Ectodermal cell (in vitro differentiated cells): ENCODE measurements at regions not wholly inside any gene's neighbourhood (a gene's known extent, or its start where the extent isn't known, plus 50 kb on each side); places are given as distances from the start of the nearest gene placed in this dataset.

ENCODE experiments used
- H3K27ac ChIP-seq: 2 replicates; pipeline ENCODE4 v1.7.0; 2013; ENCODE audit warnings: mild to moderate bottlenecking, low read depth, low read length; ENCODE audit not compliant: insufficient read depth, poor library complexity, severe bottlenecking
- H3K27me3 ChIP-seq: 2 replicates; pipeline ENCODE4 v1.7.0; 2013; ENCODE audit warnings: mild to moderate bottlenecking, low read length; ENCODE audit not compliant: insufficient read depth, control insufficient read depth, poor library complexity, severe bottlenecking
- H3K36me3 ChIP-seq: one replicate; pipeline ENCODE4 v1.7.0; 2013; ENCODE audit warnings: low read length; ENCODE audit not compliant: control insufficient read depth, insufficient read depth
- H3K4me1 ChIP-seq: one replicate; pipeline ENCODE4 v1.7.0; 2013; ENCODE audit warnings: low read length; ENCODE audit not compliant: control insufficient read depth, insufficient read depth
- H3K4me3 ChIP-seq: 2 replicates; pipeline ENCODE4 v1.7.0; 2013; ENCODE audit warnings: low read depth, low read length, control low read depth; ENCODE audit not compliant: insufficient read depth
- H3K9me3 ChIP-seq: 2 replicates; pipeline ENCODE4 v1.7.0; 2013; ENCODE audit warnings: mild to moderate bottlenecking, low read length, moderate library complexity; ENCODE audit not compliant: control insufficient read depth
- WGBS, 2 experiments: methylation state at CpG; one replicate each; pipeline ENCODE4 v1.1.7; 2013; ENCODE audit warnings: missing lambda C conversion rate in 2 of 2; 5-methylcytosine and 5-hydroxymethylcytosine counted together

GRCh38 chr2:14364471-14364870, 268.0 kb upstream of the LRATD1 start:
- no peaks in the 10 kb centered on the region for H3K9me3 ChIP-seq
- WGBS, 2 experiments = 91 to 95% methylated on average over 8 of the region's 8 CpGs
- H3K27me3 ChIP-seq = no peaks in the 10 kb centered on the region
- H3K4me1 ChIP-seq = no peaks in the 10 kb centered on the region
- H3K4me3 ChIP-seq = no peak overlapping the region
- H3K36me3 ChIP-seq = no peaks in the 10 kb centered on the region
- H3K27ac ChIP-seq = no peak overlapping the region

GRCh38 chr2:14385043-14385442, 247.5 kb upstream of the LRATD1 start:
- Histone ChIP-seq H3K36me3 (no peaks in the 10 kb centered on the region), H3K9me3 (no peaks in the 10 kb centered on the region), H3K27ac (no peak overlapping the region), H3K4me3 (no peak overlapping the region), H3K4me1 (no peaks in the 10 kb centered on the region), H3K27me3 (no peaks in the 10 kb centered on the region)
- 64 to 73% methylated on average over 3 to 4 of the region's 4 CpGs for WGBS, 2 experiments

- no peak overlapping the region for H3K27ac ChIP-seq
- H3K9me3 ChIP-seq = no peaks in the 10 kb centered on the region
- H3K27me3 ChIP-seq = no peaks in the 10 kb centered on the region
- H3K4me1 ChIP-seq = no peaks in the 10 kb centered on the region
- no peaks in the 10 kb centered on the region for H3K36me3 ChIP-seq
- 95 to 97% methylated on average over 4 of the region's 4 CpGs for WGBS, 2 experiments
- no peak overlapping the region for H3K4me3 ChIP-seq
Observed at GRCh38 chr2:14387332-14387731, 245.2 kb upstream of the LRATD1 start.

GRCh38 chr2:14388724-14389123, 243.8 kb upstream of the LRATD1 start:
- Histone ChIP-seq H3K27me3 (no peaks in the 10 kb centered on the region), H3K4me3 (no peak overlapping the region), H3K9me3 (no peaks in the 10 kb centered on the region)

GRCh38 chr2:14396533-14397083, 235.9 kb upstream of the LRATD1 start:
- 37 to 38% methylated on average over 3 of the region's 3 CpGs for WGBS, 2 experiments
- H3K9me3 ChIP-seq = no peaks in the 10 kb centered on the region
- no peak overlapping the region for H3K27ac ChIP-seq

More at GRCh38 chr2:14388724-14389123, 243.8 kb upstream of the LRATD1 start:
- 77 to 90% methylated on average over 2 of the region's 2 CpGs for WGBS, 2 experiments
- H3K4me1 ChIP-seq = no peaks in the 10 kb centered on the region
- H3K27ac ChIP-seq = no peak overlapping the region
- H3K36me3 ChIP-seq = no peaks in the 10 kb centered on the region

GRCh38 chr2:14398641-14399040, 233.9 kb upstream of the LRATD1 start:
- H3K36me3 ChIP-seq = no peaks in the 10 kb centered on the region
- H3K27ac ChIP-seq = no peak overlapping the region
- no peaks in the 10 kb centered on the region for H3K27me3 ChIP-seq
- no peak overlapping the region for H3K4me3 ChIP-seq
- peaks cover 8% of the 10 kb centered on the region for H3K4me1 ChIP-seq
- no peaks in the 10 kb centered on the region for H3K9me3 ChIP-seq

More at GRCh38 chr2:14396533-14397083, 235.9 kb upstream of the LRATD1 start:
- no peaks in the 10 kb centered on the region for H3K4me1 ChIP-seq
- no peaks in the 10 kb centered on the region for H3K36me3 ChIP-seq
- no peak overlapping the region for H3K4me3 ChIP-seq
- H3K27me3 ChIP-seq = no peaks in the 10 kb centered on the region

- Histone ChIP-seq H3K9me3 (no peaks in the 10 kb centered on the region), H3K27ac (no peak overlapping the region), H3K27me3 (no peaks in the 10 kb centered on the region), H3K36me3 (no peaks in the 10 kb centered on the region), H3K4me1 (peaks cover 8% of the 10 kb centered on the region), H3K4me3 (no peak overlapping the region)
- WGBS, 2 experiments = 11 to 50% methylated on average over 1 to 4 of the region's 4 CpGs
Observed at GRCh38 chr2:14401873-14402272, 230.6 kb upstream of the LRATD1 start.

GRCh38 chr2:14408695-14409094, 223.8 kb upstream of the LRATD1 start:
- no peaks in the 10 kb centered on the region for H3K36me3 ChIP-seq
- H3K4me1 ChIP-seq = no peaks in the 10 kb centered on the region
- H3K9me3 ChIP-seq = no peaks in the 10 kb centered on the region
- 89 to 93% methylated on average over 3 of the region's 3 CpGs for WGBS, 2 experiments
- no peak overlapping the region for H3K4me3 ChIP-seq
- no peak overlapping the region for H3K27ac ChIP-seq
- H3K27me3 ChIP-seq = no peaks in the 10 kb centered on the region

GRCh38 chr2:14417551-14417950, 215.0 kb upstream of the LRATD1 start:
- 82 to 83% methylated on average over 4 of the region's 4 CpGs for WGBS, 2 experiments
- no peak overlapping the region for H3K27ac ChIP-seq
- no peaks in the 10 kb centered on the region for H3K36me3 ChIP-seq

GRCh38 chr2:14418115-14418514, 214.4 kb upstream of the LRATD1 start:
- Histone ChIP-seq H3K4me3 (no peak overlapping the region), H3K9me3 (no peaks in the 10 kb centered on the region), H3K27me3 (no peaks in the 10 kb centered on the region), H3K36me3 (no peaks in the 10 kb centered on the region), H3K4me1 (no peaks in the 10 kb centered on the region), H3K27ac (no peak overlapping the region)

More at GRCh38 chr2:14417551-14417950, 215.0 kb upstream of the LRATD1 start:
- Histone ChIP-seq H3K4me3 (no peak overlapping the region), H3K4me1 (no peaks in the 10 kb centered on the region), H3K9me3 (no peaks in the 10 kb centered on the region), H3K27me3 (no peaks in the 10 kb centered on the region)

GRCh38 chr2:14420851-14421250, 211.7 kb upstream of the LRATD1 start:
- no peak overlapping the region for H3K4me3 ChIP-seq
- no peaks in the 10 kb centered on the region for H3K9me3 ChIP-seq
- no peaks in the 10 kb centered on the region for H3K4me1 ChIP-seq
- 96 to 99% methylated on average over 5 of the region's 5 CpGs for WGBS, 2 experiments
- H3K36me3 ChIP-seq = no peaks in the 10 kb centered on the region
- no peaks in the 10 kb centered on the region for H3K27me3 ChIP-seq
- H3K27ac ChIP-seq = no peak overlapping the region
